IMR-90 (cell line): ENCODE measurements at regions not wholly inside any gene's neighbourhood (a gene's known extent, or its start where the extent isn't known, plus 50 kb on each side); places are given as distances from the start of the nearest gene placed in this dataset.

Experiments used
- ATAC-seq: fragments of 200-7000 bp; cut with Tn5 transposase; 2 replicates; pipeline ENCODE4 v1.9.1; 2020; ENCODE audit warnings: low read depth, mild to moderate bottlenecking, moderate library complexity
- BruUV-seq: library from RNA; stranded (reverse); fragments of 400-500 nt; replicated peaks from 2 replicates; lab custom pipeline; 2021; lab: Mats Ljungman, UMichigan
- CTCF ChIA-PET: fragments of 300-600 bp; formaldehyde crosslinking; extraction: SDS; loops from one replicate; lab custom pipeline; 2021; ENCODE audit warnings: antibody characterized with exemption; lab: Yijun Ruan, JAX
- POLR2A ChIA-PET: fragments of 300-600 bp; sonication (Branson Sonifier 250); formaldehyde crosslinking; loops from one replicate; lab custom pipeline; 2022; ENCODE audit warnings: antibody characterized with exemption; ENCODE audit not compliant: unreplicated experiment; lab: Charles Lee
- DNase-seq: peaks from one replicate; pipeline ENCODE4 v3.0.0; 2013
- H2AFZ ChIP-seq: replicated peaks from 2 replicates; pipeline ENCODE3; 2013; ENCODE audit warnings: low read length, mild to moderate bottlenecking; ENCODE audit not compliant: poor library complexity
- H2AK5ac ChIP-seq: 2 replicates; pipeline ENCODE4 v1.6.1; 2013; ENCODE audit warnings: low read depth, low read length, inconsistent platforms
- H2AK9ac ChIP-seq: replicated peaks from 2 replicates; pipeline ENCODE3; 2013; ENCODE audit warnings: mild to moderate bottlenecking, low read depth, low read length, moderate library complexity; ENCODE audit not compliant: poor library complexity
- H2BK120ac ChIP-seq: 2 replicates; pipeline ENCODE4 v1.6.1; 2013; ENCODE audit warnings: low read depth, low read length, inconsistent platforms
- H2BK15ac ChIP-seq: 3 replicates; pipeline ENCODE4 v1.6.1; 2013; ENCODE audit warnings: low read depth, low read length, inconsistent platforms
- H2BK20ac ChIP-seq: 2 replicates; pipeline ENCODE4 v1.6.1; 2013; ENCODE audit warnings: low read depth, mild to moderate bottlenecking, inconsistent platforms, low read length, moderate library complexity
- H2BK5ac ChIP-seq: 2 replicates; pipeline ENCODE4 v1.6.1; 2013; ENCODE audit warnings: mild to moderate bottlenecking, low read depth, low read length, inconsistent platforms; ENCODE audit not compliant: poor library complexity, severe bottlenecking
- H3K14ac ChIP-seq: replicated peaks from 2 replicates; pipeline ENCODE4 v1.6.1; 2013; ENCODE audit warnings: low read depth, low read length, inconsistent platforms
- H3K18ac ChIP-seq: 2 replicates; pipeline ENCODE4 v1.6.1; 2013; ENCODE audit warnings: low read depth, low read length, control low read depth
- H3K23ac ChIP-seq: 2 replicates; pipeline ENCODE4 v1.6.1; 2013; ENCODE audit warnings: low read depth, low read length, inconsistent platforms
- H3K27ac ChIP-seq: 2 replicates; pipeline ENCODE4 v1.5.1; 2013; ENCODE audit warnings: mild to moderate bottlenecking, control low read depth, low read length; ENCODE audit not compliant: insufficient read depth
- H3K27me3 ChIP-seq: 2 replicates; pipeline ENCODE4 v1.6.1; 2013; ENCODE audit warnings: low read length; ENCODE audit not compliant: control insufficient read depth, insufficient read depth
- H3K36me3 ChIP-seq: 2 replicates; pipeline ENCODE4 v1.6.1; 2013; ENCODE audit warnings: low read length, mixed read lengths; ENCODE audit not compliant: control insufficient read depth, insufficient read depth
- H3K4ac ChIP-seq: 2 replicates; pipeline ENCODE4 v1.6.1; 2013; ENCODE audit warnings: low read depth, low read length, inconsistent platforms
- H3K4me1 ChIP-seq: 2 replicates; pipeline ENCODE4 v1.6.1; 2013; ENCODE audit warnings: low read length, mixed read lengths; ENCODE audit not compliant: control insufficient read depth, insufficient read depth
- H3K4me2 ChIP-seq: 2 replicates; pipeline ENCODE4 v1.6.1; 2013; ENCODE audit warnings: low read depth, mild to moderate bottlenecking, control low read depth, low read length, moderate library complexity
- H3K4me3 ChIP-seq: 2 replicates; pipeline ENCODE4 v1.5.1; 2013; ENCODE audit warnings: low read depth, mild to moderate bottlenecking, control low read depth, low read length, moderate library complexity; ENCODE audit not compliant: insufficient read depth
- H3K56ac ChIP-seq: 2 replicates; pipeline ENCODE4 v1.6.1; 2013; ENCODE audit warnings: low read length, inconsistent platforms; ENCODE audit not compliant: insufficient read depth; ENCODE audit errors: extremely low read depth
- H3K79me1 ChIP-seq, 2 experiments: 2 replicates each; pipeline ENCODE4 v1.6.1; 2013; ENCODE audit warnings: low read length in 2 of 2, inconsistent platforms in 1 of 2, low read depth in 1 of 2
- H3K9ac ChIP-seq: 2 replicates; pipeline ENCODE4 v1.6.1; 2013; ENCODE audit warnings: low read depth, low read length, control low read depth
- H3K9me1 ChIP-seq: 2 replicates; pipeline ENCODE4 v1.6.1; 2013; ENCODE audit warnings: low read length, inconsistent platforms; ENCODE audit not compliant: insufficient read depth
- H3K9me3 ChIP-seq: 2 replicates; pipeline ENCODE4 v1.6.1; 2013; ENCODE audit warnings: low read length; ENCODE audit not compliant: control insufficient read depth, insufficient read depth
- H4K20me1 ChIP-seq: 2 replicates; pipeline ENCODE4 v1.6.1; 2013; ENCODE audit warnings: low read length, inconsistent platforms; ENCODE audit not compliant: insufficient read depth
- H4K5ac ChIP-seq: 2 replicates; pipeline ENCODE4 v1.6.1; 2013; ENCODE audit warnings: mild to moderate bottlenecking, low read depth, low read length, control low read depth
- H4K8ac ChIP-seq, 2 experiments: 2 replicates each; pipeline ENCODE4 v1.6.1; 2013; ENCODE audit warnings: low read depth in 2 of 2, low read length in 2 of 2, control low read depth in 1 of 2, inconsistent platforms in 1 of 2
- H4K91ac ChIP-seq: 2 replicates; pipeline ENCODE4 v1.6.1; 2013; ENCODE audit warnings: low read depth, low read length, inconsistent platforms; ENCODE audit not compliant: insufficient read depth
- CHD1 ChIP-seq: IDR thresholded peaks from 2 replicates; pipeline ENCODE4 v1.6.1; 2012; ENCODE audit warnings: low read depth, low read length, improper control_type of control experiment
- WGBS, 2 experiments: methylation state at CpG; one replicate each; pipeline versions ENCODE4 v1.1.5 to v1.1.7; 2013; ENCODE audit warnings: missing lambda C conversion rate in 2 of 2; ENCODE audit not compliant: insufficient read length in 1 of 2; ENCODE audit errors: extremely low coverage in 2 of 2; 5-methylcytosine and 5-hydroxymethylcytosine counted together
- dilution Hi-C: fragments of 300-500 bp; cut with HindIII; formaldehyde crosslinking; loops from one replicate; pipeline ENCODE4 v1.14.3; 2018; ENCODE audit warnings: low sequenced_read_pairs; ENCODE audit not compliant: unreplicated experiment
- in situ Hi-C: fragments of 300-500 bp; cut with MboI; formaldehyde crosslinking; loops from 3 replicates; pipeline ENCODE4 v1.14.3; 2019; ENCODE audit warnings: low sequenced_read_pairs, inconsistent platforms, mixed read lengths
- intact Hi-C: fragments of 100-400 bp; cut with micrococcal nuclease; formaldehyde crosslinking; loops from 2 replicates; pipeline ENCODE4 v1.10.0; 2022
- TF ChIP-seq, protein P1 (sequence below): fragments of 150-350 bp; IDR thresholded peaks from 2 replicates; pipeline ENCODE4 v1.6.1; 2017; ENCODE audit warnings: mild to moderate bottlenecking, antibody characterized with exemption, low read length, low read depth
- TF ChIP-seq, protein P2 (sequence below): conservative IDR thresholded peaks from 2 replicates; pipeline ENCODE4 v1.5.1; 2012; ENCODE audit warnings: mild to moderate bottlenecking, low read depth, low read length, improper control_type of control experiment

DNA sequence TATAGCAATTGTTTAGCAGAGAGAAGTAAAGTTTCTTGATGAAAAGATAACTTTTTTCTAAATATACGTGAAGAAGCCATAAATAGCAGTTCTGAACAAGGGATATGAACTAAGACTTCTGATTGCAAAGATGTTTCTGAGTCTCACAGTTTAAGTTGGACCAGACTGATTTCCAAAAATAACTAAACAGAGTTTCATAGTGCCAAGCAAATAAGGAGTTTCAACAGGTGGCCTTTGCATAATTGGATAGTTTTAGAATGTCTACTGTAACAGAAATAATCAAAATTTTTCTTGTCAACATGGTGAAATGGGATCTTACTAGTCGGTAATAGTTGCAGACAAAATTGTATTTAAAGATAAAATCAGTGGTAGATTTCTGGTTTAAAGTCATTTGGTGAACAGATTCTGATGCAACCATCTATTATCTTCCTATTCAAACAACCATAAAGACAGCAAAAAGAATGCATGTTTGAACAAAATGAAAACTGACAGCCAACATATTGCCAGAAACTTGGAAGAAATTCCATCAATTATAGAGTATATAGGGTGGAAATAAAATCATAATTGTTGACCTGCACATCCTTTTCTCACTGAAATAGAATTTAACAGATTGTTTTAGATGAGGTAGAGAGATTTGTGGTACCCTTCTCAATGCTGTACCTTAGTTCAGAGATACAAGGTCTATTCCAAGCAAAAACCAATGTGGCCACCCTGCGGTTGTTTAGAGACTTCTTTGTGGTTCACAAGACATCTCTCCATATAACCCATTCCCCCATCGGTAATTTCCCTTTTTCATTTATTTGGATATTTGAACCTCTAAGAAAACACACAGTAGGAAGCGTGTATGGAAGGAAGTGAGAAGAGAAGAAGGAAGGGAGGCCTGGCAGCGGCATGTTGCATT lies 275.3 kb downstream of the COG6 start:
- Histone ChIP-seq H2AFZ (no peak overlapping the region), H4K91ac (no peak overlapping the region), H3K23ac (no peak overlapping the region), H3K18ac (no peak overlapping the region), H3K36me3 (no peaks in the 10 kb centered on the region), H3K9me1 (no peaks in the 10 kb centered on the region), H3K4me3 (no peak overlapping the region), H4K5ac (no peak overlapping the region), H2BK120ac (no peak overlapping the region), H3K56ac (no peak overlapping the region), H2BK20ac (no peak overlapping the region), H3K4ac (no peak overlapping the region), H3K9me3 (no peaks in the 10 kb centered on the region), H3K4me2 (no peak overlapping the region), H4K8ac (no peak overlapping the region), H2AK9ac (no peak overlapping the region), H3K14ac (no peak overlapping the region), H2BK5ac (no peak overlapping the region), H3K27me3 (no peaks in the 10 kb centered on the region), H3K27ac (no peak overlapping the region), H3K4me1 (no peaks in the 10 kb centered on the region), H3K79me1 (no peaks in the 10 kb centered on the region), H2AK5ac (no peak overlapping the region), H4K20me1 (no peaks in the 10 kb centered on the region), H2BK15ac (no peak overlapping the region), H3K9ac (no peak overlapping the region)
- BruUV-seq: no TSS peak
- ChIA-PET CTCF (no interaction called here), POLR2A (no interaction called here)
- in situ Hi-C loops (no loop called here), dilution Hi-C loops (no loop called here), intact Hi-C loops (no loop called here)
- ATAC-seq (no peak), DNase-seq (no peak)
- TF ChIP-seq, protein P1, sequence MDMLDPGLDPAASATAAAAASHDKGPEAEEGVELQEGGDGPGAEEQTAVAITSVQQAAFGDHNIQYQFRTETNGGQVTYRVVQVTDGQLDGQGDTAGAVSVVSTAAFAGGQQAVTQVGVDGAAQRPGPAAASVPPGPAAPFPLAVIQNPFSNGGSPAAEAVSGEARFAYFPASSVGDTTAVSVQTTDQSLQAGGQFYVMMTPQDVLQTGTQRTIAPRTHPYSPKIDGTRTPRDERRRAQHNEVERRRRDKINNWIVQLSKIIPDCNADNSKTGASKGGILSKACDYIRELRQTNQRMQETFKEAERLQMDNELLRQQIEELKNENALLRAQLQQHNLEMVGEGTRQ: no peak
- no peak for TF ChIP-seq CHD1
- TF ChIP-seq, protein P2, sequence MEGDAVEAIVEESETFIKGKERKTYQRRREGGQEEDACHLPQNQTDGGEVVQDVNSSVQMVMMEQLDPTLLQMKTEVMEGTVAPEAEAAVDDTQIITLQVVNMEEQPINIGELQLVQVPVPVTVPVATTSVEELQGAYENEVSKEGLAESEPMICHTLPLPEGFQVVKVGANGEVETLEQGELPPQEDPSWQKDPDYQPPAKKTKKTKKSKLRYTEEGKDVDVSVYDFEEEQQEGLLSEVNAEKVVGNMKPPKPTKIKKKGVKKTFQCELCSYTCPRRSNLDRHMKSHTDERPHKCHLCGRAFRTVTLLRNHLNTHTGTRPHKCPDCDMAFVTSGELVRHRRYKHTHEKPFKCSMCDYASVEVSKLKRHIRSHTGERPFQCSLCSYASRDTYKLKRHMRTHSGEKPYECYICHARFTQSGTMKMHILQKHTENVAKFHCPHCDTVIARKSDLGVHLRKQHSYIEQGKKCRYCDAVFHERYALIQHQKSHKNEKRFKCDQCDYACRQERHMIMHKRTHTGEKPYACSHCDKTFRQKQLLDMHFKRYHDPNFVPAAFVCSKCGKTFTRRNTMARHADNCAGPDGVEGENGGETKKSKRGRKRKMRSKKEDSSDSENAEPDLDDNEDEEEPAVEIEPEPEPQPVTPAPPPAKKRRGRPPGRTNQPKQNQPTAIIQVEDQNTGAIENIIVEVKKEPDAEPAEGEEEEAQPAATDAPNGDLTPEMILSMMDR: no peak
- WGBS, 2 experiments: 33% methylated on average over 1 of the region's 6 CpGs; no CpG with 5 or more reads in 1 of the 2 experiments
